Osteoblast (primary cell): ENCODE measurements at regions not wholly inside any gene's neighbourhood (a gene's known extent, or its start where the extent isn't known, plus 50 kb on each side); places are given as distances from the start of the nearest gene placed in this dataset.

Experiments
- DNase-seq: peaks from one replicate; pipeline ENCODE4 v3.0.0; 2011; ENCODE audit warnings: low spot score, mixed read lengths; ENCODE audit not compliant: insufficient read length; ENCODE audit errors: missing footprints
- H2AFZ ChIP-seq: 2 replicates; pipeline ENCODE4 v1.6.0; 2011; ENCODE audit warnings: mild to moderate bottlenecking, low read length
- H3K27ac ChIP-seq: 2 replicates; pipeline ENCODE4 v1.5.1; 2011; ENCODE audit warnings: mild to moderate bottlenecking, low read depth, low read length, moderate library complexity
- H3K27me3 ChIP-seq: 2 replicates; pipeline ENCODE4 v1.6.0; 2012; ENCODE audit warnings: mild to moderate bottlenecking, control low read depth, inconsistent platforms, low read length, moderate library complexity; ENCODE audit not compliant: insufficient read depth
- H3K36me3 ChIP-seq: 2 replicates; pipeline ENCODE4 v1.5.1; 2011; ENCODE audit warnings: mild to moderate bottlenecking, low read length, control low read depth, moderate library complexity; ENCODE audit not compliant: insufficient read depth
- H3K4me1 ChIP-seq: 2 replicates; pipeline ENCODE4 v1.5.1; 2011; ENCODE audit warnings: mild to moderate bottlenecking, low read length, control low read depth, moderate library complexity; ENCODE audit not compliant: insufficient read depth
- H3K4me2 ChIP-seq: 2 replicates; pipeline ENCODE4 v1.6.0; 2011; ENCODE audit warnings: mild to moderate bottlenecking, low read length; ENCODE audit not compliant: insufficient read depth
- H3K4me3 ChIP-seq: fragments of 200-600 bp; sonication (generic); 3 replicates; pipeline ENCODE4 v1.5.1; 2012; ENCODE audit warnings: mild to moderate bottlenecking, low read length, inconsistent platforms; ENCODE audit not compliant: insufficient read depth
- H3K79me2 ChIP-seq: 2 replicates; pipeline ENCODE4 v1.6.0; 2012; ENCODE audit warnings: mild to moderate bottlenecking, low read length, control low read depth, inconsistent platforms; ENCODE audit not compliant: insufficient read depth
- H3K9me3 ChIP-seq: 2 replicates; pipeline ENCODE4 v1.5.1; 2011; ENCODE audit warnings: low read depth, low read length, control low read depth
- H4K20me1 ChIP-seq: 2 replicates; pipeline ENCODE4 v1.6.0; 2012; ENCODE audit warnings: mild to moderate bottlenecking, low read length, control low read depth; ENCODE audit not compliant: insufficient read depth
- TF ChIP-seq, protein P1 (sequence below): IDR thresholded peaks from 2 replicates; pipeline ENCODE4 v1.5.1; 2011; ENCODE audit warnings: mild to moderate bottlenecking, low read depth, low read length, moderate library complexity; ENCODE audit errors: extremely low read depth

DNA sequence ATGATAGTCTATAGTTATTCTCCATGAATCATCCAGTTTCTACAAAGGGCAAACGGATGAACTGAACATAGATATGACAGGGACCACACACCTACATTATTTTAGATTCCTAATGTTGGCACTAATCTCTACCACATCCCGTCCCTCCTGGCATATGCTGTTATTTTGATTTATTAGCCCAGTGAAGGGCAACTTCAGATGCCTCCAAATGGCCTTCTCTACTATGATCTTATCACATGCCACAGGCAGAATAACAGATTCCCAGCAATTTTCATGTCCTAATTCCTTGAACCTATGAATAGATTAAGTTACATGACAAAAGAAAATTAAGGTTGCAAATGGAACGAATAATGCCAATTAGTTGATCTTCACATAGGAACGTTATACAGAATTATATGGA lies 474.7 kb downstream of the ANKRD7 start:
- no peaks in the 10 kb centered on the region for H4K20me1 ChIP-seq
- H3K27ac ChIP-seq, result no peak overlapping the region
- no peaks in the 10 kb centered on the region for H3K27me3 ChIP-seq
- no peaks in the 10 kb centered on the region for H3K9me3 ChIP-seq
- H3K79me2 ChIP-seq, result no peaks in the 10 kb centered on the region
- H3K4me3 ChIP-seq, result no peak overlapping the region
- no peak overlapping the region for H2AFZ ChIP-seq
- TF ChIP-seq, protein P1, sequence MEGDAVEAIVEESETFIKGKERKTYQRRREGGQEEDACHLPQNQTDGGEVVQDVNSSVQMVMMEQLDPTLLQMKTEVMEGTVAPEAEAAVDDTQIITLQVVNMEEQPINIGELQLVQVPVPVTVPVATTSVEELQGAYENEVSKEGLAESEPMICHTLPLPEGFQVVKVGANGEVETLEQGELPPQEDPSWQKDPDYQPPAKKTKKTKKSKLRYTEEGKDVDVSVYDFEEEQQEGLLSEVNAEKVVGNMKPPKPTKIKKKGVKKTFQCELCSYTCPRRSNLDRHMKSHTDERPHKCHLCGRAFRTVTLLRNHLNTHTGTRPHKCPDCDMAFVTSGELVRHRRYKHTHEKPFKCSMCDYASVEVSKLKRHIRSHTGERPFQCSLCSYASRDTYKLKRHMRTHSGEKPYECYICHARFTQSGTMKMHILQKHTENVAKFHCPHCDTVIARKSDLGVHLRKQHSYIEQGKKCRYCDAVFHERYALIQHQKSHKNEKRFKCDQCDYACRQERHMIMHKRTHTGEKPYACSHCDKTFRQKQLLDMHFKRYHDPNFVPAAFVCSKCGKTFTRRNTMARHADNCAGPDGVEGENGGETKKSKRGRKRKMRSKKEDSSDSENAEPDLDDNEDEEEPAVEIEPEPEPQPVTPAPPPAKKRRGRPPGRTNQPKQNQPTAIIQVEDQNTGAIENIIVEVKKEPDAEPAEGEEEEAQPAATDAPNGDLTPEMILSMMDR, result no peak
- no peak overlapping the region for H3K4me2 ChIP-seq
- no peaks in the 10 kb centered on the region for H3K4me1 ChIP-seq
- no peak for DNase-seq
- H3K36me3 ChIP-seq, result no peaks in the 10 kb centered on the region

DNA sequence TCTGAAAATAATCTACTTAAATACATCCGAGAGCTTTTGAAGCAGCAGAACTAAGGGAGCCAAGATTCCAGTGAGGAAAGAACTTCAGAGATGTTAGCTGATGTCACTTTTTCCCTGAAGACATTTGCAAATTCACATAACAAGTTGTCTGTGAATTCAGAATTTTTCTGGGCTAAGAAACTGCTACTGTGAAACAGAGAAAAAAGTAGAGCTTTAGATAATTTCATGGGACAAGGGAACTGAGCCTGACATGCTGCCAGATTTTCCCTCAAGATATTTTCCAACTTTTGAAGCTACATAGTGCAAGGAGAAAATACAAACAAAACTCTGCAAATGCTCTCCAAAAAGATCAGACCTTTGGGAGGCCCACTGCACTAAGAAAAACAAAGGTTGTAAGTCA lies 484.2 kb downstream of the ANKRD7 start:
- H2AFZ ChIP-seq, result no peak overlapping the region
- H3K9me3 ChIP-seq, result no peaks in the 10 kb centered on the region
- no peak overlapping the region for H3K4me3 ChIP-seq
- H3K79me2 ChIP-seq, result no peaks in the 10 kb centered on the region
- no peak overlapping the region for H3K27ac ChIP-seq
- no peaks in the 10 kb centered on the region for H3K4me1 ChIP-seq
- no peak overlapping the region for H3K4me2 ChIP-seq
- H3K27me3 ChIP-seq, result no peaks in the 10 kb centered on the region
- H4K20me1 ChIP-seq, result no peaks in the 10 kb centered on the region
- TF ChIP-seq, protein P1, result no peak
- no peaks in the 10 kb centered on the region for H3K36me3 ChIP-seq
- DNase-seq, result no peak

DNA sequence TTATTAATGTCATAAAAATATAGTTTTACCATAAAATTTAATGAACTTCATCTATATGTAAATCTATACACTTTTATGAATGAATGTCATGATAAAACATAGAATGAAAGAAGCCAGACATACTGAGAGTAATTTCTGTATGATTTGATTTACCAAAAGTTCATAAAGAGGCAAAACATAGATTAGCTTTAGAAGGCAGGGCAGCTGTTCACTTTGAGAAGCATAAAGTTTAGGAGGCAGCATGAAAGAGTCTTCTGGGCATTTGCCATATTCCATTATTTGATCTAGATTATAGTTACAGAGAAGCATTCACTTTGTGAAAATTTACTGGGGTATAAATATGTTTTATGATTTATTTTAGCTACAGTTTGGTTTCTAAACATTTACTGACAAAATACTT lies 487.2 kb downstream of the ANKRD7 start:
- no peaks in the 10 kb centered on the region for H3K9me3 ChIP-seq
- no peak overlapping the region for H3K4me2 ChIP-seq
- no peak overlapping the region for H3K4me3 ChIP-seq
- H3K27ac ChIP-seq, result no peak overlapping the region
- TF ChIP-seq, protein P1, result no peak
- no peak for DNase-seq
- H3K27me3 ChIP-seq, result no peaks in the 10 kb centered on the region
- no peak overlapping the region for H2AFZ ChIP-seq
- H4K20me1 ChIP-seq, result no peaks in the 10 kb centered on the region
- no peaks in the 10 kb centered on the region for H3K79me2 ChIP-seq
- no peaks in the 10 kb centered on the region for H3K36me3 ChIP-seq
- H3K4me1 ChIP-seq, result no peaks in the 10 kb centered on the region

DNA sequence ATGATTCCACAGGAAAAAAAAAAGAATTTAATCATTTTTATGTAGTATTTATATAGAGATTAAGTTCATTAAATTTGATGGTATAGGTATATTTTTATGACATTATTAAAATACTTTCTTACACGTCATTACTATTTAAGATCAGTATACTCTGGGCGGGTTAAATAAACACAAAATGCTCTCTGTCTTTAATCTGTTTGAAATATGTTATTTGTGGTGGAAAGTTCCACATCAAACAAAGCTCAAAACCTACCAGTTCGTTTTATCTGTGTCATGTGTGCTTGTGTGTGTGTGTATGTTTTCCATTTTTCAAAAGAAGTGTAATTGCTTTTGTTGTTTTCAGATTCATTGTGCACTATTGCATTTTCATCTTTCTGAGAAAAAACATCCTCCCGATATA lies 488.5 kb downstream of the ANKRD7 start:
- no peak overlapping the region for H2AFZ ChIP-seq
- no peaks in the 10 kb centered on the region for H3K27me3 ChIP-seq
- no peaks in the 10 kb centered on the region for H3K4me1 ChIP-seq
- H3K36me3 ChIP-seq, result no peaks in the 10 kb centered on the region
- no peak for DNase-seq
- H3K79me2 ChIP-seq, result no peaks in the 10 kb centered on the region
- no peaks in the 10 kb centered on the region for H4K20me1 ChIP-seq
- H3K4me3 ChIP-seq, result no peak overlapping the region
- TF ChIP-seq, protein P1, result no peak
- H3K27ac ChIP-seq, result no peak overlapping the region
- peaks cover 2% of the 10 kb centered on the region for H3K9me3 ChIP-seq
- H3K4me2 ChIP-seq, result no peak overlapping the region
